Body of pancreas (tissue), 4 donors: ENCODE measurements at regions not wholly inside any gene's neighbourhood (a gene's known extent, or its start where the extent isn't known, plus 50 kb on each side); places are given as distances from the start of the nearest gene placed in this dataset.

Experiments
- ATAC-seq: fragments of 150-250 bp; one replicate; pipeline ENCODE4 v1.9.1; 2016
- DNase-seq, 4 donors: peaks; one replicate each; pipeline ENCODE4 v3.0.0-alpha.2; 2019
- H3K27ac ChIP-seq, 4 donors: fragments of 200-600 bp; sonication (generic); 1 replicate in 3 of 4; 2 replicates in 1 of 4; pipeline versions ENCODE4 v1.5.1 to v1.6.1; 2016 to 2019; ENCODE audit warnings: mild to moderate bottlenecking in 1 of 4, mixed read lengths in 1 of 4, moderate library complexity in 1 of 4
- H3K27me3 ChIP-seq, 2 donors: fragments of 200-600 bp; sonication (generic); one replicate each; pipeline ENCODE4 v1.6.0; 2016; ENCODE audit warnings: mild to moderate bottlenecking in 1 of 2
- H3K36me3 ChIP-seq, 2 donors: fragments of 200-600 bp; sonication (generic); replicated peaks in 1 of 2; 2 replicates each; pipeline ENCODE4 v1.5.1; 2016; ENCODE audit warnings: low read depth in 2 of 2; ENCODE audit not compliant: insufficient read depth in 1 of 2
- H3K4me1 ChIP-seq: fragments of 200-600 bp; sonication (generic); one replicate; pipeline ENCODE4 v1.6.0; 2016
- H3K4me3 ChIP-seq, 2 donors: fragments of 200-600 bp; sonication (generic); 1 replicate in 1 of 2; 2 replicates in 1 of 2; pipeline ENCODE4 v1.5.1; 2016 to 2019
- H3K9me3 ChIP-seq, 3 donors: fragments of 200-600 bp; sonication (generic); 1 replicate in 2 of 3; 2 replicates in 1 of 3; pipeline ENCODE4 v1.5.1; 2016
- CTCF ChIP-seq, 7 experiments: fragments of 450-650 bp in 4 of 7; fragments of 200-600 bp in 3 of 7; sonication (generic) in 3 of 7; IDR thresholded peaks; one replicate each; pipeline ENCODE4 v1.5.1; 2016 to 2019; ENCODE audit warnings: antibody characterized with exemption in 7 of 7
- POLR2A ChIP-seq, 3 donors: fragments of 450-650 bp; IDR thresholded peaks; one replicate each; pipeline ENCODE4 v1.6.1; 2016; ENCODE audit warnings: antibody characterized with exemption in 3 of 3, mild to moderate bottlenecking in 2 of 3
- WGBS, 2 donors: methylation state at CpG; one replicate each; pipeline ENCODE4 v1.1.5; 2017; 5-methylcytosine and 5-hydroxymethylcytosine counted together
- intact Hi-C: fragments of 100-400 bp; cut with DNase I; formaldehyde crosslinking; loops from one replicate; pipeline ENCODE4 v1.15.1; 2023

DNA sequence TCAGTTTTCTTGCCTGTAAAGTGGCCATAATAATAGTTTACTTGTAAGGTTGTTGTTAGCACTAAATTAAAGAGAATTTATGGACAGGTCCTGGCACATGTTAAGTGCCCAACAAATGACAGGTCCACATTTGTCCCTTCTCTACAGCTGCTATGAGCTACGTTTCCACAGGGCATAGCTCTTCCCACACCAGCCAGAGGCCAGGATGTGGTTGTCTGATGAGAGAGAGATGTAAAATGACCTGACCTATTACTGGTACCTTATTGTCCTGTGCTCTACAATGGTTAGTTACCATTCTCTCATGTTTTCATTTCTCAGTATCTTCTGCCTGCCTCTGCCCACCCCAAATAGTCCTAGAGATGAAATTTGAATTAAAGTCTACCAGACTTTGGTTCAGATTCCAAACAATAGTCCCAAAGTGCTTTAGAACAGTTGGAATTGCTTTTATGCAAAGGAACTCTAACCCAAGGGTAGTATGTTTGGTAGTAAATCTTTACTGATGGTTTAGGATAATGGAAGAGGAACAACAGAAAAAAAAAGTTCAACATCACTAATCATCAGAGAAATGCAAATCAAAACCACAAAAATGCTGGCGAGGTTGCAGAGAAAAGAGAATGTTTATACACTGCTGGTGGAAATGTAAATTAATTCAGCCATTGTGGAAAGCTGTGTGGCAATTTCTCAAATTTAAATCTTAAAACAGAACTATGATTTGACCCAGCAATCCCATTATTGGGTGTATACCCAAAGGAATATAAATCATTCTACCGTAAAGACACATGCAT, 57.1 kb upstream of the ANKFN1 start:
- no peak for TF ChIP-seq POLR2A (IDR thresholded peaks at IDR 0.05)
- TF ChIP-seq CTCF (IDR thresholded peaks at IDR 0.05) = no peak
- intact Hi-C loops = no loop called here
- Histone ChIP-seq H3K27ac (no peak overlapping the region), H3K27me3 (no peaks in the 10 kb centered on the region), H3K9me3 (no peaks in the 10 kb centered on the region), H3K36me3 (no peaks in the 10 kb centered on the region), H3K4me3 (no peak overlapping the region), H3K4me1 (no peaks in the 10 kb centered on the region)
- WGBS, 2 donors = 55 to 74% methylated on average over 3 of the region's 3 CpGs
- no peak for DNase-seq
- ATAC-seq = no peak

DNA sequence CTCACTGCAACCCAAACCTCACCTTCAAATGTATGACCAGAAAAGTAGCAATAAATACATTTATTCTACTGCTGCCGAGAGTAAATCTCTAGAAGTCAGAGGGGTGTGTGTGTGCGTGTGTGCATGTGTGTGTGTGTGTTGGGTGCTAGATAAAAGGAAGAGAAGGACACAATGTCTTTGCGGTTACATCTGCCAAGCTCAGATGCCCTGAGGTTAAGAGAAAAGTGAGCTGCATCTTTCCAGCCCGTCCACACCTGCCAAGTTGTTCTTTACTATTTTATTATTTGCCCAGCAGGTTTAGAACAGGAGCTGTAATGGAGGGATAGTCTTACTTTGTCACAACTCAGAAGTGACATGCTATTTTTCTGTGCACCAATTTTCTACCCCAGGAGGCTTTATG, 54.5 kb upstream of the ANKFN1 start:
- no peak for TF ChIP-seq POLR2A (IDR thresholded peaks at IDR 0.05)
- Histone ChIP-seq H3K9me3 (no peaks in the 10 kb centered on the region), H3K36me3 (no peaks in the 10 kb centered on the region), H3K4me3 (no peak overlapping the region), H3K27me3 (no peaks in the 10 kb centered on the region), H3K4me1 (no peaks in the 10 kb centered on the region), H3K27ac (no peak overlapping the region)
- ATAC-seq (no peak), DNase-seq (no peak)
- intact Hi-C loops = no loop called here
- WGBS, 2 donors = 54 to 64% methylated on average over 4 of the region's 4 CpGs

GRCh38 chr17:56099649-56100048, 53.6 kb upstream of the ANKFN1 start:
- WGBS, 2 donors = 64 to 74% methylated on average over 5 of the region's 5 CpGs
- Histone ChIP-seq H3K27ac (no peak overlapping the region), H3K4me3 (no peak overlapping the region), H3K36me3 (no peaks in the 10 kb centered on the region), H3K9me3 (no peaks in the 10 kb centered on the region), H3K27me3 (no peaks in the 10 kb centered on the region), H3K4me1 (no peaks in the 10 kb centered on the region)
- ATAC-seq (no peak), DNase-seq (no peak)
- intact Hi-C loops = no loop called here
- TF ChIP-seq POLR2A (IDR thresholded peaks at IDR 0.05) = no peak
- no peak for TF ChIP-seq CTCF (IDR thresholded peaks at IDR 0.05)
